GM12878 (cell line): ENCODE measurements at regions not wholly inside any gene's neighbourhood (a gene's known extent, or its start where the extent isn't known, plus 50 kb on each side); places are given as distances from the start of the nearest gene placed in this dataset.

ENCODE experiments used
- ATAC-seq: fragments of 200-7000 bp; cut with Tn5 transposase; 3 replicates; pipeline ENCODE4 v1.9.1; 2020; ENCODE audit warnings: mild to moderate bottlenecking, moderate library complexity
- BruUV-seq: library from RNA; stranded (reverse); fragments of 400-500 nt; replicated peaks from 2 replicates; lab custom pipeline; 2021; lab: Mats Ljungman, UMichigan
- CTCF ChIA-PET: fragments of 300-600 bp; sonication (Branson Sonifier 250); formaldehyde crosslinking; extraction: SDS; loops from one replicate; lab custom pipeline; 2021; ENCODE audit warnings: inconsistent platforms; lab: Yijun Ruan, JAX
- POLR2A ChIA-PET: fragments of 350-600 bp; formaldehyde crosslinking; extraction: SDS; loops from one replicate; lab custom pipeline; 2021; ENCODE audit warnings: inconsistent platforms; lab: Charles Lee
- RAD21 ChIA-PET: fragments of 300-600 bp; sonication (Branson Sonifier 250); formaldehyde crosslinking; loops from one replicate; lab custom pipeline; 2023; ENCODE audit warnings: antibody characterized with exemption; ENCODE audit not compliant: unreplicated experiment; lab: Charles Lee
- SMC1A ChIA-PET: fragments of 300-600 bp; sonication (Branson Sonifier 250); formaldehyde crosslinking; loops from one replicate; lab custom pipeline; 2023; ENCODE audit not compliant: unreplicated experiment, uncharacterized antibody; lab: Charles Lee
- DNase-seq: peaks from one replicate; pipeline ENCODE4 v3.0.0-alpha.2; 2011; ENCODE audit warnings: low read depth, low spot score
- FAIRE-seq: peaks from 3 replicates; lab custom pipeline; 2011; peaks lifted over from hg19 to GRCh38; lab: Jason Lieb, UNC
- H2AFZ ChIP-seq: 2 replicates; pipeline ENCODE4 v1.6.0; 2011; ENCODE audit warnings: low read depth, low read length, control low read depth; ENCODE audit not compliant: control insufficient read depth
- H3K27ac ChIP-seq: 2 replicates; pipeline ENCODE4 v1.5.1; 2011; ENCODE audit warnings: control low read depth; ENCODE audit not compliant: control insufficient read depth, insufficient read depth
- H3K27me3 ChIP-seq, 2 experiments: replicated peaks in 1 of 2; 2 replicates each; pipeline versions ENCODE4 v1.6.0 to v1.6.1; 2011; ENCODE audit warnings: low read length in 1 of 2; ENCODE audit not compliant: control insufficient read depth in 2 of 2, insufficient read depth in 2 of 2
- H3K36me3 ChIP-seq, 2 experiments: 2 replicates each; pipeline ENCODE4 v1.5.1; 2011; ENCODE audit warnings: low read length in 1 of 2; ENCODE audit not compliant: control insufficient read depth in 2 of 2, insufficient read depth in 2 of 2
- H3K4me1 ChIP-seq: 2 replicates; pipeline ENCODE4 v1.6.1; 2011; ENCODE audit warnings: mild to moderate bottlenecking, low read length, moderate library complexity, mixed read lengths; ENCODE audit not compliant: control insufficient read depth, insufficient read depth
- H3K4me2 ChIP-seq: 2 replicates; pipeline ENCODE4 v1.6.0; 2011; ENCODE audit warnings: control low read depth; ENCODE audit not compliant: control insufficient read depth, insufficient read depth
- H3K4me3 ChIP-seq: fragments of 200-600 bp; sonication (generic); 2 replicates; pipeline ENCODE4 v1.5.1; 2016
- H3K79me2 ChIP-seq: 2 replicates; pipeline ENCODE4 v1.6.0; 2011; ENCODE audit warnings: low read length; ENCODE audit not compliant: control insufficient read depth, insufficient read depth
- H3K9ac ChIP-seq: 2 replicates; pipeline ENCODE4 v1.8.0; 2011; ENCODE audit warnings: low read length, control low read depth, mixed read lengths; ENCODE audit not compliant: control insufficient read depth, insufficient read depth
- H3K9me3 ChIP-seq: replicated peaks from 3 replicates; pipeline ENCODE4 v1.5.1; 2011; ENCODE audit warnings: mild to moderate bottlenecking, low read length; ENCODE audit not compliant: control insufficient read depth, insufficient read depth
- H4K20me1 ChIP-seq: 2 replicates; pipeline ENCODE4 v1.6.0; 2011; ENCODE audit not compliant: control insufficient read depth, insufficient read depth
- ATF3 ChIP-seq: IDR thresholded peaks from 2 replicates; pipeline ENCODE4 v1.6.1; 2011; ENCODE audit warnings: low read depth, mild to moderate bottlenecking, low read length, moderate library complexity, borderline replicate concordance; ENCODE audit errors: extremely low read depth
- BMI1 ChIP-seq: fragments of 450-650 bp; IDR thresholded peaks from 2 replicates; pipeline ENCODE4 v1.6.1; 2016; ENCODE audit warnings: mild to moderate bottlenecking, moderate library complexity, borderline replicate concordance
- CBX3 ChIP-seq: fragments of 200-600 bp; sonication (generic); IDR thresholded peaks from 2 replicates; pipeline ENCODE4 v1.6.1; 2016; ENCODE audit warnings: low read depth, borderline replicate concordance
- E2F4 ChIP-seq: IDR thresholded peaks from 2 replicates; pipeline ENCODE4 v1.6.1; 2012; ENCODE audit warnings: low read depth, low read length, improper control_type of control experiment
- FOXK2 ChIP-seq: fragments of 450-650 bp; IDR thresholded peaks from 2 replicates; pipeline ENCODE4 v1.6.1; 2017; ENCODE audit warnings: mild to moderate bottlenecking, moderate library complexity
- HSF1 ChIP-seq: fragments of 150-350 bp; IDR thresholded peaks from 2 replicates; pipeline ENCODE4 v1.6.1; 2014; ENCODE audit warnings: mild to moderate bottlenecking, low read depth, low read length
- IKZF1 ChIP-seq: fragments of 450-650 bp; conservative IDR thresholded peaks from 2 replicates; pipeline ENCODE4 v1.6.1; 2017; ENCODE audit warnings: antibody characterized with exemption, mild to moderate bottlenecking
- MXI1 ChIP-seq: fragments of 150-350 bp; IDR thresholded peaks from 2 replicates; pipeline ENCODE4 v1.6.1; 2011; ENCODE audit warnings: low read depth, mild to moderate bottlenecking, inconsistent platforms, low read length, improper control_type of control experiment
- NR2C2 ChIP-seq: IDR thresholded peaks from 2 replicates; pipeline ENCODE4 v1.6.1; 2011; ENCODE audit warnings: borderline replicate concordance, low read depth; ENCODE audit not compliant: control insufficient read depth, insufficient read length
- PBX3 ChIP-seq: IDR thresholded peaks from 2 replicates; pipeline ENCODE4 v1.6.1; 2011; ENCODE audit warnings: mild to moderate bottlenecking, low read depth, low read length, moderate library complexity; ENCODE audit not compliant: insufficient replicate concordance
- RFX5 ChIP-seq: IDR thresholded peaks from 2 replicates; pipeline ENCODE4 v1.6.1; 2011; ENCODE audit warnings: low read depth, low read length, improper control_type of control experiment
- SMAD1 ChIP-seq: fragments of 450-650 bp; IDR thresholded peaks from 2 replicates; pipeline ENCODE4 v1.6.1; 2018; ENCODE audit warnings: mild to moderate bottlenecking, low read depth; ENCODE audit not compliant: partially characterized antibody
- SPI1 ChIP-seq: IDR thresholded peaks from 2 replicates; pipeline ENCODE4 v1.6.1; 2011; ENCODE audit warnings: low read depth, mild to moderate bottlenecking, low read length, moderate library complexity, borderline replicate concordance; ENCODE audit not compliant: insufficient read depth
- TARDBP ChIP-seq: IDR thresholded peaks from 2 replicates; pipeline ENCODE4 v1.6.1; 2016; ENCODE audit warnings: borderline replicate concordance
- YBX1 ChIP-seq: fragments of 450-650 bp; IDR thresholded peaks from 2 replicates; pipeline ENCODE4 v1.6.1; 2016; ENCODE audit warnings: antibody characterized with exemption
- WGBS: methylation state at CpG from one replicate; pipeline ENCODE4 v1.1.6; 2016; ENCODE audit warnings: low lambda C conversion rate; ENCODE audit not compliant: insufficient replicate concordance, insufficient coverage; ENCODE audit errors: missing lambda C conversion rate; 5-methylcytosine and 5-hydroxymethylcytosine counted together
- in situ Hi-C: fragments of 300-500 bp; cut with MboI; formaldehyde crosslinking; loops from 9 replicates; pipeline ENCODE4 v1.14.3; 2018; ENCODE audit warnings: mixed read lengths
- intact Hi-C: fragments of 100-400 bp; cut with micrococcal nuclease; formaldehyde crosslinking; loops from one replicate; pipeline ENCODE4 v1.14.2; 2022; ENCODE audit not compliant: unreplicated experiment

GRCh38 chr7:153047079-153047959 is 287.8 kb downstream of the ACTR3B start:
- intact Hi-C loops (no loop called here), in situ Hi-C loops (no loop called here)
- FAIRE-seq (no peak), DNase-seq (no peak), ATAC-seq (no peak)
- TF ChIP-seq YBX1, result no peak
- TF ChIP-seq FOXK2, result no peak
- TF ChIP-seq E2F4, result no peak
- TF ChIP-seq TARDBP, result no peak
- no peak for TF ChIP-seq IKZF1
- TF ChIP-seq BMI1, result no peak
- TF ChIP-seq PBX3, result no peak
- no peak for TF ChIP-seq SMAD1
- TF ChIP-seq MXI1, result no peak
- TF ChIP-seq CBX3, result no peak
- no peak for TF ChIP-seq HSF1
- TF ChIP-seq ATF3, result no peak
- TF ChIP-seq SPI1, result no peak
- TF ChIP-seq RFX5, result no peak
- TF ChIP-seq NR2C2, result no peak
- ChIA-PET RAD21 (no interaction called here), SMC1A (no interaction called here), CTCF (interaction anchor here (1.2 kb wide), 1 partner anchor 21 kb away, joined by 3 read pairs; no protein-coding TSS in a partner anchor), POLR2A (no interaction called here)
- BruUV-seq, result no TSS peak
- Histone ChIP-seq H3K79me2 (no peaks in the 10 kb centered on the region), H3K36me3 (no peaks in the 10 kb centered on the region), H3K9ac (no peak overlapping the region), H3K4me3 (no peak overlapping the region), H3K27ac (no peak overlapping the region), H2AFZ (no peak overlapping the region), H4K20me1 (no peaks in the 10 kb centered on the region), H3K4me2 (no peak overlapping the region), H3K27me3 (no peaks in the 10 kb centered on the region), H3K9me3 (no peaks in the 10 kb centered on the region), H3K4me1 (no peaks in the 10 kb centered on the region)
- 32% methylated on average over 21 of the region's 21 CpGs for WGBS
